ENCODE measurements at regions not wholly inside any gene's neighbourhood (a gene's known extent, or its start where the extent isn't known, plus 50 kb on each side); places are given as distances from the start of the nearest gene placed in this dataset.
"Not testable (repeated sequence)": the region's sequence is repeated elsewhere in the genome, so short reads cannot be mapped to it uniquely, and the experiment has no call there.

GRCh38 chr10:60615541-60615940 is 162.7 kb upstream of the CDK1 start:
- no peak for DNase-seq (ENCODE audit: low read depth)

GRCh38 chr10:60614363-60614762 is 163.9 kb upstream of the CDK1 start:
- DNase-seq (ENCODE audit: low read depth): no peak

- no peak for DNase-seq (ENCODE audit: low read depth)
Measured at GRCh38 chr10:60613434-60613833, 164.8 kb upstream of the CDK1 start.

DNA sequence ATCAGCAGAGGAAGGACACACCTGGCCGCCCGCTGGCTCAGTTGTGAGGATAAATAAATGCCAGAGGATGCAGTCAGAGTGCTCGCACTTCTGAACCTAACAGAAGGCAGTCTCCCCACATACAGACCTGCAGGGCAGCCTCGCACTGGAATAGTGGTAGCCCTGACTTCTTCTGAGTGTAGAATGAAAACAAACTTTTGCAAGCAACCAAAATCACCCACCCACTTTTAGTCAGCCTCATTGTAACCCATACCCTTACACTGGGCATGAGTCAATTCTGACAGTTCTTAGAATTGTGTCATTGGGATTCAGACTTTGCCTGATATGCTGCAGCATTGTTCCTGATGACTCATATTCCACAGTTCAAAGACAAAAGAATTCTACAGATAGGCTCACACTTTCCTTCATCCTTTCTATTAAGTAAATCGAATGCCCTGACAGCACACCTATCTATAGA is 167.0 kb upstream of the CDK1 start:
- DNase-seq (ENCODE audit: low read depth): peak; percentile 20

DNA sequence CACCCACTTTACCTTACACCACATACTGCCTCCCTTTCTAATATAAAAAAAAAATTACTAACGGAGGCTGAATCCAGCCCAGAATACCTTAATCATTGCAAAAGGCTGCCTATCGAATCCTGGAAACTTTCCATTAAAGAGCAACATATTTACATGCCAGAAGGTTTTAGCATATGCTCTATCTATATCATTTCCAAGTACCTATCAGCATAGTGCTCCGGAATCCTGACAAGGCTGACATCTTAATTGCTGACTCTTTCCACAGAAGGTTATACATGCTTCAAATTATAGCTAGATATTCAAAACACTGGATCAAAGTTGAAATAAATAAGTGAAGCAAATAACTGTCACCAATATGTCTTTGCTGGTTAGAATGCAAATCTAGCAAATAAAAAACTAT is 170.9 kb upstream of the CDK1 start:
- DNase-seq (ENCODE audit: low read depth): no peak

DNA sequence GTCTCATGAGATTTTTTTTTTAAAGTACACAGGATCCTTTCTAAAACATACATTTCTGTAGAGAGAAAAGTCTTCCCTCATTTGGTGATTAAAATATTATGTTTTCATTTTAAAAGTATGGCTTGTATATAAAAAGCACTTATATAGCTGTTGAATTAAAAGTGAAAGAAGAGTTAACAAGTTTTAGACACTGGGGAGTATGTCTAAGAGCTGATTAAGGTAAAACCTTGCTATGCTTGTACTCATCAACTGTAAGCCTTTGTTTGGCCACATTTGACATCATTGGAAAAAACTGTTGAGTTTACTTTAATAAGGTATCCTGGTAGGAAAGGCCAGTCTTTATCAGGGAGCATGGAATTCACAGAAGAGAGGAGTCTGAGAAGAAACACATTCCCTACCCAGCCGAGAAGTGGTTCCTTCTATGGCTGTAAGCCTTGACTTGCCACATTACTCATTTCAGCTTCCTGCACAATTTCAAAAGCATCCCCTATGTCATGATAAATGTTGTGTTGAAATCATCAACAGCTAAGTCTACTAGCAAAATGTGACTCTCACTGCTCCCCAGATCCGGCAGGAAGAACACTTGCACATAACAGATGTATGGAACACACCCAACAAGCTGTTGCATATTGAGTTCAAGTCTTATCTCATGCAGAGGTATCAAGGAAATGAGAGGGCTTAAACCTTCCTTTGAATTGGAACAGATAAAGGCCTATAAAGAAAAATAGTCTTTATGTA is 171.8 kb upstream of the CDK1 start:
- peak; percentile 12 for DNase-seq (ENCODE audit: low read depth)

DNA sequence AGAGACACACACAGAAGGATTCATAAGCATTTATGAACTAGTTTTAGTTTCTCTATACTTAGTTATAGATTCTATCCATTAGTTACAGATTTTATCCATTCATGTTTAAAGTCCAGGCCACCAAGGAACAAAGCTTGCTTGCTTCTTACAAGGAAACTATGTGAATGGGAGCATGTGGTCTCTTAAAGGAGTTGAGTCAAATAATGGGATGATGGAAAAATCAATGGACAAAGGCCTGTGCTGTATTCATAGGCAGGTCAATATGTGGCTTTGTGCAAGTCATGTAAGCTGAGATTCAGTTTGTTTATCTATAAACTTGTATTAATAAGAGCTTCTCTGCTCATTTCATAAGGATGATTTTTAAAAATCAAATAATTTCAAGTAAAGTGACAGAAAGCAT is 172.8 kb upstream of the CDK1 start:
- DNase-seq (ENCODE audit: low read depth): no peak

DNA sequence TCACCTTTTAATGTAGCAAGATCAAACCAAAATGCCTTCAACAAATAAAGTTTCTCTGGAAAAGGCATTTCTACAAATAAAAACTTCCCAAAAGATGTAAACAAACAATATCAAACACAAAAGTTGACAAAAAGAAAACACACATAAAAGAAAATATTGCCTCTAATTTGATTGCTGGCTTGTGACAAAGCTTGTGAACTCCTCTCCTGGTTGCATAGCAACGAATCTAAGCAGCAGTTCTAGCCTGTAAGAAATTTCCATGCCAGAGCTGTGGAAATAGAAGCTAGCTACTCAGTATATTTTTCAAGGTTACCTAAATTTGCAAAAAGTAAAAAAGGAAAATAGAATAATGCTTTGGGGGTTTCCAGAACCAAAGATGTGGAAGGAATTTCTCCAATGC is 173.9 kb upstream of the CDK1 start:
- DNase-seq (ENCODE audit: low read depth): no peak

DNA sequence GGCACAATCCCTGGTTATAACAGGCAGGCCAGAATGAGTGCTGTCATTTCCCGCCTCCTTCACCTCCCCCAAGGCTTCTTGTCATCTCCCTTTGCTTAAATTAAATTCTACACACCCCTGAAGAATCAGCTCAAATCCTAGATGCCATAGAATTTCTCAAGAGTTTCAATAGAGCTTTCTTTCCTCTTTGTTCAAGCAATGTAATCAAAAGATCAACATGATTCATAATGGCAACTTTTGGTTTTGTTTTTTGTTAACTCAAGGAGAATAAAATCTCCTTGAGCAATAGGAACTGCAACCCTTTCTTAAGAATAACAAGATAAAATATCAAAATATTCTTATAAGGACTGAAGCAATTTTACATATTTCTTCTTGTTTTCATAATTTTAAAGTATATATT is 180.8 kb upstream of the CDK1 start:
- DNase-seq (ENCODE audit: low read depth): no peak

GRCh38 chr10:60595852-60596251 is 182.4 kb upstream of the CDK1 start:
- no peak for DNase-seq (ENCODE audit: low read depth)

- no peak for DNase-seq (ENCODE audit: low read depth)
Measured at GRCh38 chr10:60594476-60595051, 183.7 kb upstream of the CDK1 start.

- no peak for DNase-seq (ENCODE audit: low read depth)
Measured at GRCh38 chr10:60591119-60591518, 187.2 kb upstream of the CDK1 start.

DNA sequence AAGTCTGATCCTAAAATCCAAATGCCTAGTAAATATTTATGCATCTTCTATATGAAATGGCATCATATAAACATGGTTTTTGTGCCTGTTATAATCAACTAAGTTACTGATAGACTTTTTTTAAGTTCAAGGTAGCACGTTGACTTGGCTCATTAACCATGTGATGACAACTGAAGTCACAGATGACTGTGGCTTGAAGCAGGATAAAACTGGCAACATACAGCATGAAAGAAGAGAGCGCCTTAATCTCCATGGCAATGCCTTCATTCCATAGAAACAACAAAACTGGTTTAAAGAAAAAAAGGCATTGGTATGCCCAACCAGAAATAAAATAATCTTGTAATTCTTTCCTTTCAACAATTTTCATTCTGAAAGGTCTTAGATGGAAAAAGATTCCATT is 188.9 kb upstream of the CDK1 start:
- DNase-seq (ENCODE audit: low read depth): no peak

DNA sequence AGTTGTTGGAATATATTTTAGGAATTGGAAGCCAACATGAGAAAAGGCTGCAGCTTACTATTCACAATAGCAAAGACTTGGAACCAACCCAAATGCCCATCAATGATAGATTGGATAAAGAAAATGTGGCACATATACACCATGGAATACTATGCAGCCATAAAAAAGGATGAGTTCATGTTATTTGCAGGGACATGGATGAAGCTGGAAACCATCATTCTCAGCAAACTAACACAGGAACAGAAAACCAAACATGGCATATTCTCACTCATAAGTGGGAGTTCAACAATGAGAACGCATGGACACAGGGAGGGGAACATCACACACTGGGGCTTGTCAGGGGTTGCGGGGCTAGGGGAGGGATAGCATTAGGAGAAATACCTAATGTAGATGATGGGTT is 192.1 kb upstream of the ANK3 start:
- DNase-seq (ENCODE audit: low read depth): not testable (repeated sequence)

- DNase-seq (ENCODE audit: low read depth): no peak
Measured at GRCh38 chr10:60578217-60578616, 188.5 kb upstream of the ANK3 start.

- no peak for DNase-seq (ENCODE audit: low read depth)
Measured at GRCh38 chr10:60576130-60577069, 186.7 kb upstream of the ANK3 start.

GRCh38 chr10:60575105-60575504 is 185.4 kb upstream of the ANK3 start:
- no peak for DNase-seq (ENCODE audit: low read depth)

DNA sequence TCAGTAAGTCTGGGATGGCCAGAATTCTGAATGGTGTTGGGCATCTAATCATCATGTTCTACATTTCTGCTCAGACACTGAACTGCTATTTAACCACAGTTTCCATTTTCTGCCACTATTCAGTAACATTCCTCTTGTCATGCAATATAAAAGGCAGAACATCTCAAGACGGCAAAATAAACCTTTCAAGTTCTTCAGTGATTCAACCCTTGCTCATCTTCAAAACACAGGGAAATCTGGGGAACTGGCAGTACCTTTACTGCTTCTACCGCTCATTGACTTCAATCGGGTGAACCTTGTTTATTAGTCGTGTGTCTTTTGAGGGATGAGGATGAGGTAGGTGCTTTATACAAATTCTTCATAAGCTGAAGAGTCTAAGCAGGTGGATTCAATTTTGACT is 184.7 kb upstream of the ANK3 start:
- DNase-seq (ENCODE audit: low read depth): no peak

- no peak for DNase-seq (ENCODE audit: low read depth)
Measured at GRCh38 chr10:60573336-60573735, 183.7 kb upstream of the ANK3 start.

DNA sequence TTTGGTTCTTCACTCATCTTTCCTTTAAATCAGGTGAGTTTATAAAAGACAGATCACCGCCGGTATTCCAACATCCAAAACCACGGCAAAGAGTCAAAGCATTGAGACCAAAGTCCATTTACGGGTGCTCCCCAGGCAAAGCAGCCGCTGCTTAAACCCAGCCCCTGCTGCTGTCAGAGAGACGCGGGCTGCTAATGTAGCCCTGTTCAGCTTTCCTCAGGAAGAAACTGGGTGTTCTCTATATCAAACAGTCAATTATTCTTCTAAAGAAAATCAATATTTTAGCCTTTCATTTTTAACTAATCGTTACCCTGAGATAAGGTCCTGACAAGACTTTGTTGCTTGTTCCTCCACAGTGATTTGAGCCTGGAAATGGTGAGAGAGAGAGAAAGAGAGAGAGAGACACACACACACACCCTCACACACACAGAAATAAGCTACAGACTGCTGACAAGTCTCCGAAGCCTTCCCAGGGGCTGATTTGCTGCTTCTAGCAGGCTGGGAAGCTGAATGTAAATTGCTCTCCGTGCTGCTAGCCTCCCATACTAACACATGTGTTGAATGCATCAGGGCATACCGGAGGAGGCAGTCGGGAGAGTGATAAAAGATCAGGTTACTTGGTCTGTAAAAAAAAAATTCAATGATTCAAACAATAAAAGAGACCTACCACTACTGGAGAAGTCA is 183.0 kb upstream of the ANK3 start:
- peak; percentile 28 for DNase-seq (ENCODE audit: low read depth)

DNA sequence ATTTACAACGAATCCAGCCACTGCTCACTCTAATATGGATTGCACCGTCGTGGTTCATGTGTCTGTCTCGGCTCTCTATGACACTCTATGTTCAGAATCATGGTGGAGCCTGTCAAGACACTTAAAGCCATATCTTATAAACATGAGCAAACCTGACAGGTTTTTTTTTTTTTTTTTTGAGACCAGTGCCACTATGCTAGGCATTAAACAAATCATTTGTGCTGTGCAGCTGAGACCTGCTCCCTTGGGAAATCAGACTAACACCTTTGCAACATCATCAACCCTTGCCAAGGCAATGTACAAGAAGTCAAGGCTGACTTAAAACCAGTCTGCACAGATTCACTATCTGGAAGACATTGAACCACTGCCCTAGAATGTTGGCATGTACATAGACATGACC is 181.2 kb upstream of the ANK3 start:
- DNase-seq (ENCODE audit: low read depth): no peak

DNA sequence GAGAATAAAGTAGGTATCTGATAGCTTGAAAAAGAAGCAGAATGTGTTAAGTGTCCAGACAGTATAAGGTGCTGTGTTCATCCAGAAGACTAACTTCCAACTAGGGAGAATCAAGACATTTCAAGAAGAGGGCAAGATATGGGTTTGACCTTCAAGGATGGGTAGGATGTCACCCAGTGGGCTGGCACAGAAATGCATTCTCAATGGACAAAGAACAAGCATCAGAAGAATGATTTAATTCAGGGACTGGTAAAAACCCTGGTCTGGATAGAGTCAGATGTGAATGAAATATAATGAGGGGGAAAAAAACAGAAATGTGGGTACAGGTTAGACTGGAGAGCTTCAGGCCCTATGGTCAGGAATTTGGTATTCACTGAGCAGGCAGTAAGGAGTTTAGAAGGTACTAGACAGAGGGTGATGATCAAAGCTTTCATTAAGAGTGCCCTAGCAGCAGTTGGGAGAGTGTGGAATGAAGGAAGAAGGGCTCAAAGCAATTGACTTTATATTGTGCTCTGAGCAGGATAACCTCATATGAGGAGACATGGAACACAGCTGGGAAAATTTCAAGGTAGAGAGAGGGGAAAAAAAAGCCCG is 180.7 kb upstream of the ANK3 start:
- no peak for DNase-seq (ENCODE audit: low read depth)

All from fibroblast of the conjunctiva (primary cell).